BLaER1 (cell line): ENCODE measurements at regions not wholly inside any gene's neighbourhood (a gene's known extent, or its start where the extent isn't known, plus 50 kb on each side); places are given as distances from the start of the nearest gene placed in this dataset.

Experiments
- H3K27ac ChIP-seq: shearing (Covaris generic); formaldehyde crosslinking; 2 replicates; pipeline ENCODE4 v1.8.1; 2022
- H3K27me3 ChIP-seq: shearing (Covaris generic); formaldehyde crosslinking; 2 replicates; pipeline ENCODE4 v1.8.1; 2022
- H3K36me3 ChIP-seq: shearing (Covaris generic); formaldehyde crosslinking; 2 replicates; pipeline ENCODE4 v1.8.1; 2022
- H3K4me1 ChIP-seq: shearing (Covaris generic); formaldehyde crosslinking; 2 replicates; pipeline ENCODE4 v1.8.1; 2022
- H3K4me2 ChIP-seq: shearing (Covaris generic); formaldehyde crosslinking; 2 replicates; pipeline ENCODE4 v1.8.1; 2022
- H3K4me3 ChIP-seq: shearing (Covaris generic); formaldehyde crosslinking; 2 replicates; pipeline ENCODE4 v1.8.1; 2022
- H3K9ac ChIP-seq: shearing (Covaris generic); formaldehyde crosslinking; 2 replicates; pipeline ENCODE4 v1.8.1; 2022
- H3K9me3 ChIP-seq: shearing (Covaris generic); formaldehyde crosslinking; 2 replicates; pipeline ENCODE4 v1.8.1; 2022
- H4K20me1 ChIP-seq: shearing (Covaris generic); formaldehyde crosslinking; 2 replicates; pipeline ENCODE4 v1.8.1; 2022
- Cebpa-rat ChIP-seq: shearing (Covaris generic); IDR thresholded peaks from 2 replicates; pipeline ENCODE4 v1.8.1; 2022

DNA sequence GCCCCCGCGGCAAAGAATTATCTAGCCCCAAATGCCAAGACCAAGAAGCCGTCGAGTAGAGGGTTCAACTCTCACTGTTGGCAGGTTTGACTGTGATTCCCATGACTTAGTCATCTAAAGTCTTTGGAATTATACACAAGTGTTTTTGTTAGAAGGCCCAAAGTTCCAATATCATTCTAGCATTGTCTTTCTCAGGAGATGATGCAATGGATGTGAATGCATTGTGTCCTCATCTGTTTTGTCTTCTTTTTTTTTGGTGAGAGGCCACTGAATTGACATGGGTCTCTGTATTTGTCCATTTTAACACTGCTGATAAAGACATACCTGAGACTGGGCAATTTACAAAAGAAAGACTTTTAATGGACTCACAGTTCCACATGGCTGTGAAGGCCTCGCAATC is 290.5 kb upstream of the ZFP64 start:
- TF ChIP-seq Cebpa-rat, result no peak
- H3K9me3 ChIP-seq, result no peaks in the 10 kb centered on the region
- H3K4me2 ChIP-seq, result no peak overlapping the region
- H3K36me3 ChIP-seq, result no peaks in the 10 kb centered on the region
- H3K9ac ChIP-seq, result no peak overlapping the region
- H4K20me1 ChIP-seq, result no peaks in the 10 kb centered on the region
- no peak overlapping the region for H3K4me3 ChIP-seq
- peaks cover 4% of the 10 kb centered on the region; the same call in 1 of the 2 replicates for H3K4me1 ChIP-seq
- H3K27ac ChIP-seq, result no peak overlapping the region
- no peaks in the 10 kb centered on the region for H3K27me3 ChIP-seq

DNA sequence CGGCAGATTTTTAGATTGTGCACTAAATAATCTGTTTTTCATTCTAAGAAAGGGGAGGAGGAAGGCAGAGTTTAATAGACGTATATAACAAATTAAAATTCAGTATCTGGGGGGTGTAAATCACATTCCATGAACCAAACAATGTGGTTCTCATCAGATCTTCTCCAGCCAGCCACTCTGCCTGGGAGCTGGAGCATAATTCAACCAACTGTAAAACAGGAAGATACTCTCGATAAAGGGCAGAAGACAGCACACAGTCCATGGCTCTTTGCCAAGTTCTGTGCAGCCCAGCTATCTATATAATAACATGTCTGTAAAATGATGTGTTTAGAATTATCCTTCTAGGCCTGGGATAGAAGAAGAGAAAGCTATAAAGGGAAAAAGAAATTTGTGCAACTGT is 289.9 kb upstream of the ZFP64 start:
- Histone ChIP-seq H3K27me3 (no peaks in the 10 kb centered on the region), H3K36me3 (no peaks in the 10 kb centered on the region), H3K4me1 (peaks cover 4% of the 10 kb centered on the region; the same call in 1 of the 2 replicates), H3K9ac (no peak overlapping the region), H3K4me3 (no peak overlapping the region), H3K27ac (no peak overlapping the region), H4K20me1 (no peaks in the 10 kb centered on the region), H3K9me3 (no peaks in the 10 kb centered on the region), H3K4me2 (no peak overlapping the region)
- no peak for TF ChIP-seq Cebpa-rat

DNA sequence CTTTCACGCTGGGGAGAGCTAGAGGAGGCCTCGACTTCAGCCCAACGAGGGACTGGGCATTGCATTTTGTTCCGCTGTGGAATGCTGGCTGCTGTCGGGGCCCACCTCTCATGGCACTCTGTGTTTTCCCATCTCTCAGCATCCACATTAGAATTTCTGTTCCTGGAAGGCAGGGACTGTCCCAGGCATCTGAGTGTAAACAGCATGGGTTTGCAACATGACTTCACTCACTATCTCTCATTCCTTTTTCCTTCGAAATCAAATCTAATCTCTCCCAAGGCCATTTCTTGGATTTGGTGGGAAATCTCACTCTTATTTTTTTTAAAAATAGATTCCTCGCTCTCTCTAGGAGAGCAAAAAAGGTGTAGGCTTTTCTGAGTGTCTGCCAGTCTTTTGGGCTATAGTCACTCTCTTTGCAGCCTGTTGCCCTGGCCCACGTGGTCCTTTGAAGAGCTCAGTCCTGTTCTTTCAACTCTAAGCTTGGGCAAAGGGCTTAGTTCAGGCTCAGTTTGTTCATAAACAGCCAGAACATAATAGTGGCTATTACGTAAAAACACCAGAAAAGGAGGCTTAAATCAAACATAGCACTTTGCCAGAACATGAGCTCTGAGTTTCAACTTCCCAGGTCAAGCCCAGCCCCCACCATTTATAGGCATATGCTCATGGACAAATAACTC is 284.6 kb upstream of the ZFP64 start:
- Histone ChIP-seq H3K9ac (no peak overlapping the region), H3K36me3 (no peaks in the 10 kb centered on the region), H3K4me2 (no peak overlapping the region), H3K4me3 (no peak overlapping the region), H3K4me1 (no peaks in the 10 kb centered on the region), H3K27me3 (no peaks in the 10 kb centered on the region), H3K9me3 (no peaks in the 10 kb centered on the region), H3K27ac (no peak overlapping the region), H4K20me1 (no peaks in the 10 kb centered on the region)
- TF ChIP-seq Cebpa-rat, result no peak

DNA sequence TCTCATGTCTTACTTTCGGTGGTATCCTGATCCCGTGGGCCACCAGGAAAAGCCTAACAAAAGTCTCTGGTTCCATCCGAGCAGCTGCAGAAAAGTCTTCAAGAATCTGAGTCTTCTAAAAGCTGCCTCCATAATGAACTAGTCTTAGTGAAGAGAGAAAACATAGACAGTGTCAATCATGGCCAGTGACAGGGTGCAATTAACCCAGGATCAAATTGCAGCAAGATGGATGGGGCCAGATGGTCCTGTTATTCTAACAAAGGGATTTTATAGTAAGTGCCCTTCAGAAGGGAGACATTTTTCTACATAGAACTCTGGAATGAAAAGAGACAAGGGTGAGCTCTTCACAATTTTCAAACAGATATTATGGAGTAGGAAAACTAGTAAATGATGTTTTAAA is 281.6 kb upstream of the ZFP64 start:
- H3K4me2 ChIP-seq, result no peak overlapping the region
- no peaks in the 10 kb centered on the region for H3K27me3 ChIP-seq
- no peaks in the 10 kb centered on the region for H3K9me3 ChIP-seq
- no peak overlapping the region for H3K4me3 ChIP-seq
- no peak overlapping the region for H3K9ac ChIP-seq
- no peaks in the 10 kb centered on the region for H3K4me1 ChIP-seq
- no peaks in the 10 kb centered on the region for H3K36me3 ChIP-seq
- H4K20me1 ChIP-seq, result no peaks in the 10 kb centered on the region
- no peak for TF ChIP-seq Cebpa-rat
- no peak overlapping the region for H3K27ac ChIP-seq

- no peaks in the 10 kb centered on the region for H3K36me3 ChIP-seq
- TF ChIP-seq Cebpa-rat, result no peak
- no peaks in the 10 kb centered on the region for H3K4me1 ChIP-seq
- no peaks in the 10 kb centered on the region for H3K27me3 ChIP-seq
- no peak overlapping the region for H3K27ac ChIP-seq
- H3K9ac ChIP-seq, result no peak overlapping the region
- H3K4me2 ChIP-seq, result no peak overlapping the region
- no peak overlapping the region for H3K4me3 ChIP-seq
- no peaks in the 10 kb centered on the region for H4K20me1 ChIP-seq
- no peaks in the 10 kb centered on the region for H3K9me3 ChIP-seq
Observed at GRCh38 chr20:52470561-52470960, 279.0 kb upstream of the ZFP64 start.

DNA sequence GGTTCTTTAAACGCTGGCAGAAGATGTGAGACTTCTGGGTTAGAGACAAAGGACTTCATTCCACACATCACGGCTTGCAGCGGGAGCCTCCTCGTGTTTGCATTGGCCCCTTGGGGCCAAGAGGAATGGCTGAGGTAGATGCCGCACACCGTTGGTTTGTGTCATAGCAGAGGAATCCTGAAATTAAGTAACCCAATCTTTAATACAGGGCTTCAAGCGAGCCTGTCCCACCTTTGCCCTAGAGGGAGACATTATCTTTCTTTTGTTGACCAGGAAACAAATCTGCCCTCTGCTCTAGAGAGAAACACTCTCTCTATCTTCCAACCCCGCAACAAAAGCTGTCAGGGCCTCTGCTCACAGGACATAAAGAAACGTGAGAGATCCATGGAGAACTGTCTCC is 277.5 kb upstream of the ZFP64 start:
- Histone ChIP-seq H3K27ac (no peak overlapping the region), H3K4me1 (no peaks in the 10 kb centered on the region), H3K36me3 (no peaks in the 10 kb centered on the region), H3K27me3 (no peaks in the 10 kb centered on the region), H3K4me3 (no peak overlapping the region), H4K20me1 (no peaks in the 10 kb centered on the region), H3K4me2 (no peak overlapping the region), H3K9me3 (no peaks in the 10 kb centered on the region), H3K9ac (no peak overlapping the region)
- TF ChIP-seq Cebpa-rat, result no peak

DNA sequence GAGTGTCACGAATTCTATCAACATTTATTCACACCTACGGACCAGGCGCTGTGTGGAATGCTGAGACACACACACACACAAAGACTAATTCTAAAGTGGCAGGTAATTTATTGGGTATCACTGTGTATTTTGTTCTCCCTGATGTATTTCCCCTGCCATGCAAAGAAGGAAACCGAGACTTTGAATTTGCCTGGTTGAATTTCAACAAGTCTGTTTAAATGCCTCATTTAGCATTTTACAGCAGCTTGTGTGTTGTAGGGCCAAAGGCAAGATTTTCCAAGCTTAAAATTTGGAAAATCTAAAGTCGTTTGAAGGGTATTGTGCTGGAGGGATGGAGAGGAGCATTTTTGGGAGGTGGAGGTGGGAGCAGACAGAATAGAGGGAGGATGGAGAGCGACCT is 274.4 kb upstream of the ZFP64 start:
- Histone ChIP-seq H3K4me3 (no peak overlapping the region), H3K9me3 (no peaks in the 10 kb centered on the region), H3K4me2 (no peak overlapping the region), H3K9ac (no peak overlapping the region), H3K27ac (no peak overlapping the region), H3K27me3 (no peaks in the 10 kb centered on the region), H4K20me1 (no peaks in the 10 kb centered on the region), H3K36me3 (no peaks in the 10 kb centered on the region), H3K4me1 (no peaks in the 10 kb centered on the region)
- no peak for TF ChIP-seq Cebpa-rat

DNA sequence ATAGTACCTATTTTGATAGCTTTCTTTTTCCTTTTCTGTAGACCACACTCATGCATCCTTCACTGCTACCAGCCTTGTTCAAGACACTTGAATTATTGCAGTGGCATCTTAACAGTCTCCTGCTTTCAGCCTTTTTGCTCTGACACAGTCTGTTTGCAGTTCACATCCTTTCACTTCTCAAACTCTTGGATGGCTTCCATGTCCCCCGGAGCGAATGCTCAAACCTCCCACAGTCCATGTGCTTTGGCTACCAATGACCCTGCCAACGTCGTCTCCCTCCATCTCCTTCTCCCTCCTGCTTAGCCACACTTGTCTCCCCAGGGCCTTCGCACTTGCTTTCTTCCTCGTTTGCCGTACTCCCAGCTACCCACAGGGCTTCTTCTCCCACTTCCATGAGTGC is 270.0 kb upstream of the ZFP64 start:
- Histone ChIP-seq H3K27me3 (peaks cover 4% of the 10 kb centered on the region; the same call in 1 of the 2 replicates), H3K4me2 (no peak overlapping the region), H3K36me3 (no peaks in the 10 kb centered on the region), H3K27ac (no peak overlapping the region), H3K9me3 (no peaks in the 10 kb centered on the region), H3K4me1 (no peaks in the 10 kb centered on the region), H3K9ac (no peak overlapping the region), H4K20me1 (no peaks in the 10 kb centered on the region), H3K4me3 (no peak overlapping the region)
- no peak for TF ChIP-seq Cebpa-rat

DNA sequence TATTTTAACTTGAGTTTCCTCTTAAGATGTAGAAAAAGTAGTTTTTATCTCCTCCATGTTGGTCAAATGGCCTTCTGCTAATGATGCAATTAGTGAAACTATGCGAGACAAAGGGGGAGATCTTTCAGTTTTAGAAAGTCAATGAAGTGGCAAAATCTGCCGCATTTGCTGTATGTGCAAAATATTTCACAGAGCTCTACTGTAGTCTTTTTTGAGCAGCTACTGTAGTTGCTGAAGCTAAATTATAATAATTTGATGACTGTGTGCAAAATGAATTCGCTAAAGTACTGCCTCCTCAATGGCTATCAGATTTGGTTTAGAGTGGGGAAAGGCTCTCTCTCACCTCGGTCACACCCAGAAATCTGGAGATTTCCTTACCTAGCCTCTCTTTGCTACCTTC is 267.6 kb upstream of the ZFP64 start:
- Histone ChIP-seq H3K9me3 (no peaks in the 10 kb centered on the region), H3K36me3 (no peaks in the 10 kb centered on the region), H3K4me1 (no peaks in the 10 kb centered on the region), H4K20me1 (no peaks in the 10 kb centered on the region), H3K27ac (no peak overlapping the region), H3K4me2 (no peak overlapping the region), H3K9ac (no peak overlapping the region), H3K27me3 (peaks cover 4% of the 10 kb centered on the region; the same call in 1 of the 2 replicates), H3K4me3 (no peak overlapping the region)
- no peak for TF ChIP-seq Cebpa-rat

GRCh38 chr20:52457826-52458225 is 266.2 kb upstream of the ZFP64 start:
- H3K4me2 ChIP-seq, result no peak overlapping the region
- no peaks in the 10 kb centered on the region for H3K36me3 ChIP-seq
- H3K27ac ChIP-seq, result no peak overlapping the region
- H4K20me1 ChIP-seq, result no peaks in the 10 kb centered on the region
- H3K4me3 ChIP-seq, result no peak overlapping the region
- no peaks in the 10 kb centered on the region for H3K4me1 ChIP-seq
- no peak overlapping the region for H3K9ac ChIP-seq
- H3K9me3 ChIP-seq, result no peaks in the 10 kb centered on the region
- no peak for TF ChIP-seq Cebpa-rat
- peaks cover 4% of the 10 kb centered on the region; the same call in 1 of the 2 replicates for H3K27me3 ChIP-seq

DNA sequence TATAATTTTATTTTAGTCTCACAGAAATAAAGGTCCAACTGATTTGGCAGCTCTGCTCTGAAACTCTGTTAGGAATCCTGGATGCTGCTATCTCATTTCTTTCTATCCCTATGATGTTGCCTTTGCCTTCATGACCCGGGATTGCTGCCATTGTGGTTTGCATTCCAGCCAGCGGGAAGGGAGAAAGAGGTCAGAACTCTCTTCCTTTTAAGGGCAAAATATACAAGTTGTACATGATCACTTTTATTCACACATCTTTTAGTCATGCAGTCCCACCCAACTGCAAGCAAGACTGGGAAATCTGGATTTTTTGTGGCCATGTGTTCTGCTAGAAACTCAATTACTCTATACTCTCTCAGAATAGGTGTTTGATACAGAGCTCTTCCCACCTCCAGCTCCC is 263.1 kb upstream of the ZFP64 start:
- H3K27me3 ChIP-seq, result peaks cover under 1% of the 10 kb centered on the region; the same call in 1 of the 2 replicates
- H3K36me3 ChIP-seq, result no peaks in the 10 kb centered on the region
- no peak overlapping the region for H3K4me3 ChIP-seq
- no peaks in the 10 kb centered on the region for H3K9me3 ChIP-seq
- H3K4me2 ChIP-seq, result no peak overlapping the region
- no peaks in the 10 kb centered on the region for H4K20me1 ChIP-seq
- H3K27ac ChIP-seq, result no peak overlapping the region
- no peaks in the 10 kb centered on the region for H3K4me1 ChIP-seq
- no peak for TF ChIP-seq Cebpa-rat
- H3K9ac ChIP-seq, result no peak overlapping the region
